GM12891 (cell line): ENCODE measurements at regions not wholly inside any gene's neighbourhood (a gene's known extent, or its start where the extent isn't known, plus 50 kb on each side); places are given as distances from the start of the nearest gene placed in this dataset.

Experiments used
- PAX5 ChIP-seq: IDR thresholded peaks from 2 replicates; pipeline ENCODE4 v1.6.1; 2011; ENCODE audit warnings: low read length, moderate library complexity, mild to moderate bottlenecking; ENCODE audit not compliant: insufficient read depth, severe bottlenecking
- POLR2A ChIP-seq: IDR thresholded peaks from 2 replicates; pipeline ENCODE4 v1.6.1; 2011; ENCODE audit warnings: low read depth, low read length, control low read depth
- POLR2AphosphoS5 ChIP-seq: IDR thresholded peaks from 2 replicates; pipeline ENCODE4 v1.6.1; 2011; ENCODE audit warnings: low read depth, low read length, control low read depth
- POU2F2 ChIP-seq: IDR thresholded peaks from 2 replicates; pipeline ENCODE4 v1.6.1; 2011; ENCODE audit warnings: low read depth, mild to moderate bottlenecking, control low read depth, low read length, moderate library complexity
- TAF1 ChIP-seq: IDR thresholded peaks from 2 replicates; pipeline ENCODE4 v1.6.1; 2011; ENCODE audit warnings: low read depth, low read length, control low read depth

- TF ChIP-seq POLR2A (no peak), TAF1 (no peak), POLR2AphosphoS5 (no peak), POU2F2 (no peak), PAX5 (no peak)
Observed at GRCh38 chr22:22744412-22745224, 100.2 kb downstream of the GGTLC2 start.
